ENCODE measurements at regions not wholly inside any gene's neighbourhood (a gene's known extent, or its start where the extent isn't known, plus 50 kb on each side); places are given as distances from the start of the nearest gene placed in this dataset.

GRCh38 chr13:50599927-50600326 lies 243.6 kb downstream of the DLEU7 start:
- H3K4me1 Mint-ChIP-seq = peaks cover 52% of the 10 kb centered on the region
- H3K27me3 Mint-ChIP-seq (ENCODE audit: low read depth, poor library complexity) = no peaks in the 10 kb centered on the region
- no peak overlapping the region for H3K4me3 Mint-ChIP-seq
- no peaks in the 10 kb centered on the region for H3K36me3 Mint-ChIP-seq (ENCODE audit: low read depth)
- H3K27ac Mint-ChIP-seq = no peak overlapping the region
- no peak for DNase-seq
- no peaks in the 10 kb centered on the region for H3K9me3 Mint-ChIP-seq
- no peak for TF ChIP-seq CTCF (IDR thresholded peaks at IDR 0.05)

- H3K9me3 Mint-ChIP-seq = no peaks in the 10 kb centered on the region
- no peak overlapping the region for H3K4me3 Mint-ChIP-seq
- H3K36me3 Mint-ChIP-seq (ENCODE audit: low read depth) = no peaks in the 10 kb centered on the region
- H3K27me3 Mint-ChIP-seq (ENCODE audit: low read depth, poor library complexity) = peaks cover 4% of the 10 kb centered on the region
- no peak for DNase-seq
- H3K27ac Mint-ChIP-seq = no peak overlapping the region
- peaks cover 36% of the 10 kb centered on the region for H3K4me1 Mint-ChIP-seq
- TF ChIP-seq CTCF (IDR thresholded peaks at IDR 0.05) = no peak
These were observed 235.1 kb downstream of the DLEU7 start for GRCh38 chr13:50608370-50608769.

- H3K4me1 Mint-ChIP-seq = peaks cover 42% of the 10 kb centered on the region
- H3K27ac Mint-ChIP-seq = no peak overlapping the region
- no peak for TF ChIP-seq CTCF (IDR thresholded peaks at IDR 0.05)
- no peaks in the 10 kb centered on the region for H3K9me3 Mint-ChIP-seq
- no peak overlapping the region for H3K4me3 Mint-ChIP-seq
- DNase-seq = no peak
- no peaks in the 10 kb centered on the region for H3K36me3 Mint-ChIP-seq (ENCODE audit: low read depth)
- peaks cover 4% of the 10 kb centered on the region for H3K27me3 Mint-ChIP-seq (ENCODE audit: low read depth, poor library complexity)
These were observed 234.5 kb downstream of the DLEU7 start for GRCh38 chr13:50609011-50609410.

- peaks cover 42% of the 10 kb centered on the region for H3K4me1 Mint-ChIP-seq
- H3K27me3 Mint-ChIP-seq (ENCODE audit: low read depth, poor library complexity) = peaks cover 4% of the 10 kb centered on the region
- no peak overlapping the region for H3K4me3 Mint-ChIP-seq
- H3K9me3 Mint-ChIP-seq = no peaks in the 10 kb centered on the region
- no peak for TF ChIP-seq CTCF (IDR thresholded peaks at IDR 0.05)
- H3K27ac Mint-ChIP-seq = no peak overlapping the region
- no peak for DNase-seq
- H3K36me3 Mint-ChIP-seq (ENCODE audit: low read depth) = no peaks in the 10 kb centered on the region
These were observed 233.3 kb downstream of the DLEU7 start for GRCh38 chr13:50610238-50610637.

- Mint-ChIP-seq H3K4me1 (peaks cover 42% of the 10 kb centered on the region), H3K4me3 (no peak overlapping the region), H3K27me3 (ENCODE audit: low read depth, poor library complexity) (peaks cover 4% of the 10 kb centered on the region), H3K9me3 (no peaks in the 10 kb centered on the region), H3K36me3 (ENCODE audit: low read depth) (no peaks in the 10 kb centered on the region), H3K27ac (no peak overlapping the region)
- no peak for DNase-seq
- TF ChIP-seq CTCF (IDR thresholded peaks at IDR 0.05) = no peak
These were observed 232.2 kb downstream of the DLEU7 start for GRCh38 chr13:50611117-50611781.

GRCh38 chr13:50612717-50613116 lies 230.8 kb downstream of the DLEU7 start:
- DNase-seq = peak; percentile 12
- Mint-ChIP-seq H3K9me3 (no peaks in the 10 kb centered on the region), H3K4me3 (no peak overlapping the region), H3K36me3 (ENCODE audit: low read depth) (no peaks in the 10 kb centered on the region), H3K4me1 (peaks cover 54% of the 10 kb centered on the region), H3K27me3 (ENCODE audit: low read depth, poor library complexity) (peaks cover 4% of the 10 kb centered on the region), H3K27ac (no peak overlapping the region)
- no peak for TF ChIP-seq CTCF (IDR thresholded peaks at IDR 0.05)

All from nephron progenitor cell (in vitro differentiated cells).